ENCODE measurements at regions not wholly inside any gene's neighbourhood (a gene's known extent, or its start where the extent isn't known, plus 50 kb on each side); places are given as distances from the start of the nearest gene placed in this dataset.

DNA sequence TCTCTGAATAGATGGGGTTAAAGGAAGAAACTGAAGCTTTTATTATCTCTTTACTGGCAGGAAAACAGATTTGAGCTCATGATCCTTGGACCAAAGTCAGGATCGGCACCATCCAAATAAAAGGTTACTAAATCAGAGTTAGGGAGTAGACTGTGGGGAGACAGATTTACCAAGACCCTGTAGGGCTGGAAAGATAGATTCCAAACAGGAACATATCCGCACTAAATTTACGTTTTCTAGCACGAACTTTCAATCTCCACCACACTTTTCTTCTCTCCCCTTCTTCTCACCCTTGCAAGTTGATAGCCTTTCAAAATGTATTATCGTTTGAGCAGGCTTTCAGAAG, 120.0 kb upstream of the HMHB1 start (continued):
- TF ChIP-seq CEBPB (IDR thresholded peaks at IDR 0.05; ENCODE audit: low read depth, low read length) (no peak), TEAD4 (IDR thresholded peaks at IDR 0.05; ENCODE audit: low read depth, low read length) (no peak), EP300 (IDR thresholded peaks at IDR 0.05; ENCODE audit: borderline replicate concordance in 1 of 2, low read depth in 2 of 2, low read length in 2 of 2) (no peak), CHD1 (IDR thresholded peaks at IDR 0.05; ENCODE audit: low read depth, low read length) (no peak), TCF12 (IDR thresholded peaks at IDR 0.05; ENCODE audit: low read depth, low read length) (no peak), MAFK (IDR thresholded peaks at IDR 0.05; ENCODE audit: low read depth, low read length) (no peak), EGR1 (IDR thresholded peaks at IDR 0.05; ENCODE audit: borderline replicate concordance, low read depth, low read length) (no peak), CBX8 (IDR thresholded peaks at IDR 0.05; ENCODE audit: borderline replicate concordance, low read depth, low read length) (no peak)
